Mucosa of gallbladder (tissue), 1 donor: ENCODE measurements at regions not wholly inside any gene's neighbourhood (a gene's known extent, or its start where the extent isn't known, plus 50 kb on each side); places are given as distances from the start of the nearest gene placed in this dataset.
"Not testable (repeated sequence)": the region's sequence is repeated elsewhere in the genome, so short reads cannot be mapped to it uniquely, and the experiment has no call there.

Experiments
- DNase-seq: peaks from one replicate; pipeline ENCODE4 v3.0.0-alpha.2; 2020; ENCODE audit warnings: low spot score
- donor health status: DM: no; HTN: no; CAD: no.

DNA sequence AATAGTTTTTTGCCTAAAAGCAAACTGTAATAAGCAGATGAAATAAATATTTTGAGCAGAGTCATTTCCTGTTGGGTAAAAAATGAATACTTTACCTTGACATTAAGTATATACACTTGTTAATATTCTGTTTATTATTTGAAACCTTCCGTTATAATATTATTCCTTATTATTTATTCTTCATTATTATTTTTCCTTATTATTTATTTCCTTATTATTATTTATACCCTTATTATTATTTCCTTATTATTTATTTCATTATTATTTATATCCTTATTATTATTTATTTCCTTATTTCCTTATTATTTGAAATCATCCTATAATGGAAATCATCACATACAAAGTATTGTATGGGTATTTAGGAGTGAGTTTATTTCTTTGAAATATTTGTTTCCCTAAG lies 232.2 kb upstream of the RBBP8 start:
- DNase-seq = no peak

DNA sequence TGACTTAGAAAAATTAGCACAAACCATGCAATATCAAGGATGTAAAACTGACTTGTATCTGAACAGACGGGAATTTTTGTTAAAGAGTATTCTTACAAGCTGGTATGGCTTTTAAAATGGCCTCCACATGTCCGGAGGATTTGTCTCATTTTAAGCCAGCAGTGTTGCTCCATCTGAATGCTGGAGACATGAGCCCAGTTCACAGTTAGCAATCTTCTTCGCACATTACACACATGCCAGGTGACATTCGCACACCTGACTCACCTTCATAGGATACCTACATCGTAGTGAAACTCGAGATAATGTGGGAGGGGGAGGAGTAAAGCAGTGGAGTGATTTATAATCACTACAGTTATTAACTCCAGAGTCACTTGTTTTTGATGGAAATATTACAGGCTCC lies 231.8 kb upstream of the RBBP8 start:
- DNase-seq = no peak

DNA sequence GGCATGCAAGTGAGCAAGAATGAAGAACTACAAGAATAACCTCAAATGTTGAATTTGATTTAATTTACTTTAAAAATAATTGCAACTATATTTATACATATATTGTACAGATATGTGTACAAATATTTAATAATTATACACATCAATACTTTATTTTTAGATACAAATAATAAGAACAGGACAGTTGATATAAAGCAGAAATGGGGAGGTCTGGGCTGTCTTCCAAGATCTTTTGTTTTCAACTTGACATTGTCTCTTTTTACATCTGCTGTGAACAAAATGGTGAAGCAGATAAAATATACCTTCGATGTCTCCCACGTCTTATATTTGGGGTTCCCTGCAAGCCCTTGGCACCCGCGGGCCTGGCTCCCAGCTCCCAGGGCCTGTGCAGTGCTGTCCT lies 231.3 kb upstream of the RBBP8 start:
- no peak for DNase-seq

DNA sequence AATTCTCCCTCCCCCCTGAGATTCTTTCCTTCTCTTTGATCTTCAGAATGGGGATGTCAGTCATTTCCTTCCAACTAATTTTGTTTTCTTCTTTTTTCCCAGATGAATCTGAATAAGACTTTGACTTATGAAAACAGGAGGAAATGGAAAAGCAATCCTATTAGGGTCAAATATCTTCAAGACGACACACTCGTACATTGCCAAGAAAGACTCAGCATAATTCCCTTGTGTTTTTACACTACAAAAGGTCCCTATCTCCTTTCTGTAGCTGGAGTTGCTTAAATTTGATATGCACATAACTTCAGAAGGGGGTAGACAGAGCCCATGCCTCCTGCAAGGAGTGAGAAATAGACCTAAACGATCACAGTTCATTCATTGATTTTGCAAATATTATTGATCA lies 230.3 kb upstream of the RBBP8 start:
- DNase-seq = no peak

DNA sequence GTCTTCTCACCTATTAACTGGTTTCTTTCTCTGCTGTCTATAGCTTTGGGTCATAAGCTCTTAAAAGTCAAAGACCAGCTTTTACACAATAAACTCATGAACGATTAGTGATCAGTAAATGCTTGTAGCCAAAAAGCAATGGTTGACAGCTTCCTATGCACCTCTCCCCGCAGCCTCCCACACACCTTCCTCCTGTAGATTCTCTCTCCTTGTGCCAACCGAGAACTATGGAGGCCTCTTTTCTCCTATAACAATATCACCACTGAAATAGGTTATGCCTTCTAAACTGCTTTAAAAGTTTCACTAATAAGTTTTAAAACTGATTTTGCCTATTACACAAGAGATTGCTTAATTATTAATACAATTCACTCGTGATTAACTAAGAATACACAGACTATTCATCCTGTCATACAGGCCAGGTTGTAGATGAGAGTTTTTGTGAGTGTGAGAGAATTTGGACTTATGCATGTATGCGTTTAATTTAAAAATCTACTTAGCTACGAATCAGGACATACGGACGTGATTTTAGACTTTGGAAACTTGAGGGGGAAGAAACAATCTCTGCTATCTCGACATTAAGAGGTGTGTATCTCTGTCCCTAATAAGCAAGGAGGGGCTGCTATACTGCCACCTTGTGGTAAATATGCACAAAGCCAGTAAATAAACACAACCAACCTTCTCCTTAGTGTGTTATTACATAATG lies 229.1 kb upstream of the RBBP8 start:
- peak; percentile 48 for DNase-seq

DNA sequence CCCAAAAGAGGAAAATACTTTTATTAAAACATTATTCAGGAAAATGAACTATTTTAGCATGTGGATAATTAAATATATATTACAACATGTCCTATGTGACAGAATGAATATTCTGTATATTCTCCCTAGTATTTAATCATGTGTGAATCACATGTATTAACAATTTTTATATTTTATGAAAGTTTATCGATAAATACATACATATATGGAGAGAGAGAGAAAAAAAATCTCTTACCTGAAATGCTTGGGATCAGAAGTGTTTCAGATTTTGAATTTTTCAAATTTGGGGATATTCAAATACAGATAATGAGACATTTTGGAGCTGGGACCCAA lies 228.6 kb upstream of the RBBP8 start:
- no peak for DNase-seq

DNA sequence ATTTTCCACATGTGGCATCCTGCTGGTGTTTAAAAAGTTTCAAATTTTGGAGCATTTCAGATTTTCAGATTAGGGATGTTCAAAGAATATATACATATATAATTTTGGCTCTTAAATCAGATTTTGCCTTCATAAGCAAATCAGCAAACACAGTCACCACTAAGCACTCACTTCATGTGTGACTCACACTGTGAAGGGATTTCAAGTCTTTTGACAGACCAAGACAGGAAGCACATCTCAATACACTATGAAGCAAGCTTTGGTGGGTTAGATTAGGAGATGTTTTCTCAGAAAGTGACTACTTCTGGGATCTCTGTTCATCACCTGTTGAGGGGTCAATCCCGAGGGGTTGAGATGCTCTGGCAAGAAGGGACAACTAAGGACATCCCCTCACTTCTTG lies 227.8 kb upstream of the RBBP8 start:
- no peak for DNase-seq

DNA sequence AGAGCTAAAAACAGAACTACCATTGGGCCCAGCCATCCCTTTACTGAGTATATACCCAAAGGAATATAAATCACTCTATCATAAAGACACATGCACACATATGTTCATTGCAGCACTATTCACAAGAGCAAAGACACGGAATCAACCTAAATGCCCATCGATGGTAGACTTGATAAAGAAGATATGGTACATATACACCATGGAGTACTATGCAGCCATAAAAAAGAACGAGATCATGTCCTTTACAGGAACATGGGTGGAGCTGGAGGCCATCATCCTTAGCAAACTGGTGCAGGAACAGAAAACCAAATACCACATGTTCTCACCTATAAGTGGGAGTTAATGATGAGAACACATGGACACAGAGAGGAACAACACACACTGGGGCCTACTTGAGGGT lies 227.1 kb upstream of the RBBP8 start:
- DNase-seq = not testable (repeated sequence)

DNA sequence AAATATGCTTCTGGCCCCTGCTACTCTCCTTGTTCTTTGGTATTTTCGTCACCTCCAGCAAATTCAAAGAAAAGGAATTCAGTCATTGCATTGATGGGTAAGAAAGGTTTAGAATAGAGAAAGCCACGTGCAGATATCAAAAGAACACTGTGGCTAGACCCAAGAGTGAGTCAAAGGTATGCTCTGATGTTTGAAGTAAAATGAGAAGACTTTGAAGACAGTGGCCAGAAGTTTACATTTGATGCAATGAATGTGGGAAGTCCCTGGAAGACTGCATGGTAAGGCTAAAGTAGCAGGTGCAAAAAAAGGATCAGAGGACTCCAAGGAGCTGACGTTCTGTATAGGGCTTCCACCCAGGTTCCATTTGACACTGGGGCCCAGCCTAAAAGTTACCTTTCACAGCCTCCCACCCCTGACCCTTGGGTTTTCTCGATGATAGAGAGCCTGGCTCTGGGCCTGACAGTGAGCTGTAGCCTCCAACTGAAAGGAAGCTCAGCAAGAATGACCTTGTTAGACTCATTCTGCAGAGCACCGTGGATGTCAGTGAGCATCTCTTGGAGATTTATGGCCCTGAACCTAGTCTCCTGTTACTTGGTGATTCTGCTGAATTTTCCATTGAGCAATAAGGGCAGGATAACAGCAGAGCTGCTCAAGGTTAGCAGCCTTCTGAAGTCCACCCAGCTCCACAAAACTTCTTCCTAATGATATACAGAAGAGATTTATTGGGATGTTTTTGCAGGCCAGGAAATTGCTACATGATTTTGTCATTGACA lies 223.7 kb upstream of the RBBP8 start:
- no peak for DNase-seq

DNA sequence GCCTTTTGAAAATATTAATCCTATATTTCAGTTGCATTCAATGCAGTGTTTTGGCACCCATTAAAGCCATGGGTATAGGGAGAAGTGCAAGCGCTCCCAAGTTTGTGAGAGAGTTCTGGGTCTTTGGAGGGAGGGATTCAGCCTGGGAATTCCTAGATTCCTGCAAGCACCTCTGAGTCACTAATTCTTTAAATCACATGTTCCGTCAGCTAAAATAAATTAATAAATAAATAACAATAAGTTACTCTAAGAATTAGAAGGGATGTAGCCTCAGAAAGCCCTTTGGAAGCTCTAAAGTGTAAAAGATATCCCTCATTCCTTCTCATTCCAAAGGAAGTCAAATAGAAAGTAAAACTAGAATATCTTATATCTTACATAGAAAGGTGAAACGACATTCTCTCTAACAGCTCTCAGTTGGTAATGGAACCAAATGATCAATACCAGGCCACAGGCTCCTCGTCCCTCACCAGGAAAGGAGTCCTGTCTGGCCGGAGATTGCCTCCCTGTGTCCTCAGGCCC lies 222.4 kb upstream of the RBBP8 start:
- no peak for DNase-seq

DNA sequence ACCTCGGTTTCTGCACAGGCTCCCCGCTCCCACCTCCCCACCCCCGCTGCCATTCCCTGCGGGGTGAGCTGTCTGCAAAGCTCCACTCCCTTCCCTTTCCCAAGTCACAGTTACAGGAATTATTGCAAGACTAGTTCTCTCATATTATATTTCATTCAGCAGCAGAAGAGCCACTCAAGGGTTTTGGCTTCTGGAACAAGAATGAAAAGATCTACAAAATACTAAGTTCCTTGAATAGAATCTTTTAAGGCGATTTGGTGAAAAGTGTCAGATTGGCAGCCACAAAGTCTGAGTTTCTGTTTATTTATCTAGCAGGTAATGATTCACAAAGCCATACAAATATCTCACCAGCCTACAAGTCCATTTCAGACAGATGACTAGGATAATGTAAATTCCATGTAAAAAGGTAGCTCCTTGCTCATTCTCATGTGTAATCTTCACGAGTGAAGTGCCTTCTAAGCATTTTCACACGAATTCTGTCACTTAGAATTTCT lies 221.9 kb upstream of the RBBP8 start:
- peak; percentile 29 for DNase-seq

DNA sequence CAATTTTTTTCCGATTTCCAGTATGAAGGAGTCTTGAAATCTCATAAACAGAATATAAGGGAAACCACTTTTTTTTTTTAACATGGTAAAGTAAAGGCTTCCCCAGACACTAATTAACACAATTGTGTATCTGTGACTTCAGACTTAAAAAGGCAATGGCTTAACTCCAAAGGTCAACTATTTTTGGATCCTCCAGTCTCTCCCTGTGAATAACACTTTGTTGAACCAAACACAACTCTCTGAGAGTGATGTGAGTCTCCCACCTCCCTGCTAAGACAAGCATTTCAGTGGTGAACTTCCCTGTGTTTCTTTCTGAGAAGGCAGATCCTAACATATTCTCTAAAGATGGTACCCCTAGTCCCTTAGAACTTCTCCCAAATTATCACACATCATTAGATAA lies 219.6 kb upstream of the RBBP8 start:
- DNase-seq = no peak

DNA sequence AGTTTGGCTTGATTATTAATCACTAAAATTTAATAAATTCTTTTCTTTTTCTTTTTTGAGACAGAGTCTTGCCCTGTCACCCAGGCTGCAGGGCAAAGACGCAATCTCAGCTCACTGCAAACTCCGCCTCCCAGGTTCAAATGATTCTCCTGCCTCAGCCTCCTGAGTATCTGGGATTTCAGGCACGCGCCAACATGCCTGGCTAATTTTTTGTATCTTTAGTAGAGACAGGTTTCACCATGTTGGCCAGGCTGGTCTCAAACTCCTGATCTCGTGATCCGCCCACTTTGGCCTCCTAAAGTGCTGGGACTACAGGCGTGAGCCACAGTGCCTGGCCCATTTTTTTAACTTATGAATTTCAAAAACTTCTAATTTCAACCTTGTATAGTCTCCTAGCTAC lies 215.6 kb upstream of the RBBP8 start:
- not testable (repeated sequence) for DNase-seq

DNA sequence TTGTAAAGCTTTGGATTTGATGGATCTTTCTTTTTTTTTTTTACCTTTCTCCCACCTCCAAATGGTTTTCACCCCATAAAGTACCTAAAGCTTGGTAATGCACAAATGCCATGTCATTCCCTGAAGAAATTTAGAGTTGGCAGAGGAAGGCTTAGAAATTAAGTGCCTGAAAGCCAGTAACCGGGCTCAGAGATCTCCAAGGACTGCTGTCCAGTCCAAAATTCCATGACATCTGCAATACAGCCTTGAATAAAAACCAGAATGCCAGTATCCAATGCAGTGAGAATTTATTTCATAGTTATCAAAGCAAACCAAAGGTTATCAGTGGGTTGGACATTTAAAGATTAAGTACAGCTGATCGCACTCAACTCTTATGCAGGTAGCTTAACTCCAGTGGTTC lies 209.9 kb upstream of the RBBP8 start:
- no peak for DNase-seq

DNA sequence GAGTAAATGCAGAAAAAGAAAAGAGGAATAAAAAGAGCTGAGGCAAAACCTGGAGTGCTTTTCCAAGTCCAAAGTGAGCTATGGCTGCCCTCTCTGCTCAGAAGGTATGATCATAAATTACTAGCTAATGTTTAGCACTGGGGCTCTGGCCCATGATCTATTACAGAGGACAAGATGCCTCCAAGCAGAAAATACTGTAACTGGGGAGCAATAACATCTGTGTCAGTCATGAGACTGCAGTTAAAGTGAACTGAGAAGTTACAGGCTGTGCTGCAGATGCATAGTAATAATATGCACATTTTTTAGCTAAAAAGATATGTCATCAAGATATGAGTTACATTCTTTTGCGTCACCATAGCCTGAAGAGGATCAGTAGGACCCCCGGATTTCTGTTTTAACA lies 209.4 kb upstream of the RBBP8 start:
- DNase-seq = no peak

DNA sequence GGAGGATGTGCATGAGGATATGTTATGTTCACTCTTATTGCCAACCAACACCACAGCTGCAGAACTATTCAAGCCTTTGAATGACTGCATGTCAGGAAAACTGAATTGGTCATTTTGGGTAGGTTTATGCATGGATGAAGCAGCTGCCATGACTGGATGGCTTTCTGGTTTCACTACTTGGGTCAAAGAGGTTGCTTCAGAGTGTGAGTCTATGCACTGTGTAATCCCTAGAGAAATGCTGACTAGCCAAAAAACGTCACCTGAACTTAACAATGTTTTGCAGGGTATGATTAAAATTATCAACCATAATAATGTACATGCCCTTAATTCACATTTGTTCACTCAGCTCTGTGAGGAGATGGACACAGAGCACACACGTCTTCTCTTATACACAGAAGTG lies 206.7 kb upstream of the RBBP8 start:
- DNase-seq = no peak

DNA sequence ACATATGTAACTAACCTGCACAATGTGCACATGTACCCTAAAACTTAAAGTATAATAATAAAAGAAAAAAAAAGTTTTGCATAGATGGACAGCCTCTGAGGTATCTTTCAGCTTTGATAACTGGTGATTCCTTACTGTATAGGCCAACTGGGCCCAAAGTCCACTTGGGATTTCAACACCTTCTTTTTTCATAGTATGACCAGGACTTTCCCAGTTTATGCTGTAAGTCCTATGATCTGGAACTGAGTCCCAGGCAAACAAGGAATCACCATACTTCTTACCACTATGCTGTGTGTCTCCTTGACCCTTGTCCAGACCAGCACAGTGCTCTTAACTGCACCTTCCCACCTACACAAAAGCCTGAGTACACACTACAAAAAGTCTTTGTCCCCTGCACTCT lies 205.1 kb upstream of the RBBP8 start:
- peak; percentile 17 for DNase-seq

DNA sequence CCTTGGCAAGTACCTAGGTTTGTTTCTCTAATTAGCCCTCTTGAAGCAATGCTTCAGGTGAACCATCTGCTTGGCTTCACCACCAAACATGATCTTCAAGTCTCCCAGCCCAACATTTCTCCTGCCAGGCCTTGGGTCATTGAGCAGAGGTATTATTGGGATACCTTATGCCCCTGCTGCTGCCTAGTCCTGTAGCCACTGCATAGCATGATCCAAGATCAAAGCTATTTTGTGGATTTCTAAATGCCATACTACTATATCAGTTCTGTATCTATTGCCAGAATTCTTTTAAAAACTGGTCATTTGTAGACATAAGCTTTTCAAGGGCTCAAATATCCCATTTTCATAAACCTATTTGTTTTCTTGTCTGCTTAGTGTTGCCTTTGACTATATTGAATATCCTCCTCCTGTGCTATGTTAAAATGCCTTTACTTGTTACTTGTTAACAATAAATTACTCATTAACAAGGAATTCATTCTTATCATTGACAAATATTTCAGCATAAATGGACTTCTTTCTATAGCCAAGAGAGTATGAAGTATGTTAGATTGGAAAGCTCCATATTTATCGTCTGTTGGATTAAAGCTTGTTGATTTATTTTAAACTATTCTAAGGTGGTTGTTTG lies 204.5 kb upstream of the RBBP8 start:
- no peak for DNase-seq

DNA sequence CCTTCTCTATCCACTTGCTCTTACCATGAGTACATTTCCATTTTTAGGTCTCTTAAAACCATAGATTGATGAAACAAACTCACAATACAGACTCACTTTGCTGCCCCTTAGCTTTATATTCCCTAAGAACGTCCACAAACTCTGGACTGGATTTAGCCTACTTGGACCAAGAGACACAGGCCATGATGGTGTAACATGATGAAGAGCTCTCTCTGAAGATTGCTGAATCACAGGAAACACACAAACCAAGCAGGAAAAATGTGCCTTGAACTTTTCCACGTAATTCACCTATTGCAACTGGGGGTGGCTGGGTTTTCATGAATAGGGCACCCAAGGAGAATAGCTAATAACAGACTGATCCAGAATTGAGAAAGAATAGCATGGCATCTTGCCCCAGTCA lies 201.7 kb upstream of the RBBP8 start:
- no peak for DNase-seq

DNA sequence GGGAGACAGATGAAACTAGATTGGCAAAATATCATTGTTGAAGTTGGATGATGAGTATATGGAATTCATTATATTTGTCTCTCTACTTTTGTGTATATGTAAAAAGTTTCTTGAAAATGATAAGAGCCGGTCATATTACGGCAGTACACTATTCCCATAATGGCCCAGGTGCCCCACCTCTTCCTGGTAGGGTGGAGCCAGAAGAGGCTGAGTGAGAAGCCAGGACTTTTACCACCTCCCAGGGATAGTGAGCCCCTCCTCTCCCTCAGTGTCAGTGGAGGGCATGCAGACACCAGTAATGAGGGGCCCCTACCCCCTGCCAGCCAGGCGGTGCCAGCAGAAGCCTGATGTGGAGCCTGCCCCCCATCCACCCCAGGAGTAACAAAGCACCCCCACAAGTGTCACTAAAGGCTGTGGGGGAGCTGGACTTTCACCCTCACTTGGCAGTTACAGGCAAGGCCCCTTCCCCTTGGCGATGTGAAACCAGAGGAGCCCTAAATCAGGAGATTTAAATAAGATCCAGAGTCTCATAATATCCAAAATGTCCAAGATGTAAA lies 198.9 kb upstream of the RBBP8 start:
- no peak for DNase-seq

DNA sequence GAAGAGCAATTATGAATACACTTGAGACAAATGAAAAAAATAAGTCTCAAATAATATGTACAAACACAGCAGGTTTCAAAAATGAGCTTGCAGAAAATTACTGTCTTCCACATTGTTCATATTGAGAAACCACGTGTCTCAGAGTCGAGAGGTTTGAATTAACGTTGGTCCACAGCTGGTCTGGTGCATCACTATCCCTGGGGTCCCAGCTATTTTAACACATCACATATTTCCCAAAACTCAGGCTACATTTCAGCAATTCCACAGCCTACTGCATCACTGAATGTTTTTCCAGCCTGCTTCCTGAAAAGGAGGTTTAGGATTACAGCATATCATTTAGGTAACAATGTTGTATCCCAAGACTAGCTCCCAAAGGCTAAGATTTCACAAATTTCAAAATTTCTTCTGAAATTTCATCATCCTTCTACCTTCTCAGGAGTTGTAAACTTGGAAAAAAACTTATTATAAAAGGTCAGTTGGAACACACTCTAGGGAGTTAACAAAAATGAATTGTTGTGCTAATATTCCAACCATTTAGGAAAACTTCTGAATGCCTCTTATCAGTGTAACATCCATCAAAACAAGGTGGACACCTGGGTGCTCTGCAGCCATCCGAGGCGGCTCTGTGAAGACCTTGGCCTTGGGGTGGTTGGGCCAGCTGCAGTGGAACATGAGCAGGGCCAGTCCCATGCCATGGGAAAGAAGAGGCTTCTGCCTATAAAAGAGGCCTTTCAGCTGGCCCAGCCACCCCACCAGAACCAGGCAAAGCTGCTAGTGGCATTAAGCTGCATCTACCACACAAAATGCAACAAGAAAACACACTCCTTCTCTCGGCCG lies 198.1 kb upstream of the RBBP8 start:
- DNase-seq = no peak

DNA sequence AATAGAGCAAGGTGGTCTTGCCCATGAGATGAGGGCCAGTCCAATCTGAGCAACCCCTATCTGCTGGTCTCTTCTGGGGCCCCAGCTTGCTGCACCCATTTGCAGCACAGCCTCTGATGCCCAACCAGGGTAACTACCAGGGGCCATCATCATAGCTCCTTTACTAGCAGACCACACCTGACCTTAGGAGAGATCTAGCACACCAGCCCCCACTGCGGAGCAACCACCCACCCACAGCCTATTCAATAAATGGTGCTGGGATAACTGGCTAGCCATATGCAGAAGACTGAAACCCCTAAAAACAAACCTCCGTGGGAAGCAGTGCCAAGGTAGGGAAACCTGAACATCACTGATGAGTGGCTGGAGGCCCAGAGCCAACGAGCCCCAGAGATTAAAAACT lies 196.1 kb upstream of the RBBP8 start:
- DNase-seq = no peak
